Osteoblast (primary cell): ENCODE measurements at regions not wholly inside any gene's neighbourhood (a gene's known extent, or its start where the extent isn't known, plus 50 kb on each side); places are given as distances from the start of the nearest gene placed in this dataset.

Source experiments
- DNase-seq: peaks from one replicate; pipeline ENCODE4 v3.0.0; 2011; ENCODE audit warnings: low spot score, mixed read lengths; ENCODE audit not compliant: insufficient read length; ENCODE audit errors: missing footprints
- H2AFZ ChIP-seq: 2 replicates; pipeline ENCODE4 v1.6.0; 2011; ENCODE audit warnings: mild to moderate bottlenecking, low read length
- H3K27ac ChIP-seq: 2 replicates; pipeline ENCODE4 v1.5.1; 2011; ENCODE audit warnings: mild to moderate bottlenecking, low read depth, low read length, moderate library complexity
- H3K27me3 ChIP-seq: 2 replicates; pipeline ENCODE4 v1.6.0; 2012; ENCODE audit warnings: mild to moderate bottlenecking, control low read depth, inconsistent platforms, low read length, moderate library complexity; ENCODE audit not compliant: insufficient read depth
- H3K36me3 ChIP-seq: 2 replicates; pipeline ENCODE4 v1.5.1; 2011; ENCODE audit warnings: mild to moderate bottlenecking, low read length, control low read depth, moderate library complexity; ENCODE audit not compliant: insufficient read depth
- H3K4me1 ChIP-seq: 2 replicates; pipeline ENCODE4 v1.5.1; 2011; ENCODE audit warnings: mild to moderate bottlenecking, low read length, control low read depth, moderate library complexity; ENCODE audit not compliant: insufficient read depth
- H3K4me2 ChIP-seq: 2 replicates; pipeline ENCODE4 v1.6.0; 2011; ENCODE audit warnings: mild to moderate bottlenecking, low read length; ENCODE audit not compliant: insufficient read depth
- H3K4me3 ChIP-seq: fragments of 200-600 bp; sonication (generic); 3 replicates; pipeline ENCODE4 v1.5.1; 2012; ENCODE audit warnings: mild to moderate bottlenecking, low read length, inconsistent platforms; ENCODE audit not compliant: insufficient read depth
- H3K79me2 ChIP-seq: 2 replicates; pipeline ENCODE4 v1.6.0; 2012; ENCODE audit warnings: mild to moderate bottlenecking, low read length, control low read depth, inconsistent platforms; ENCODE audit not compliant: insufficient read depth
- H3K9me3 ChIP-seq: 2 replicates; pipeline ENCODE4 v1.5.1; 2011; ENCODE audit warnings: low read depth, low read length, control low read depth
- H4K20me1 ChIP-seq: 2 replicates; pipeline ENCODE4 v1.6.0; 2012; ENCODE audit warnings: mild to moderate bottlenecking, low read length, control low read depth; ENCODE audit not compliant: insufficient read depth
- TF ChIP-seq, protein P1 (sequence below): IDR thresholded peaks from 2 replicates; pipeline ENCODE4 v1.5.1; 2011; ENCODE audit warnings: mild to moderate bottlenecking, low read depth, low read length, moderate library complexity; ENCODE audit errors: extremely low read depth

DNA sequence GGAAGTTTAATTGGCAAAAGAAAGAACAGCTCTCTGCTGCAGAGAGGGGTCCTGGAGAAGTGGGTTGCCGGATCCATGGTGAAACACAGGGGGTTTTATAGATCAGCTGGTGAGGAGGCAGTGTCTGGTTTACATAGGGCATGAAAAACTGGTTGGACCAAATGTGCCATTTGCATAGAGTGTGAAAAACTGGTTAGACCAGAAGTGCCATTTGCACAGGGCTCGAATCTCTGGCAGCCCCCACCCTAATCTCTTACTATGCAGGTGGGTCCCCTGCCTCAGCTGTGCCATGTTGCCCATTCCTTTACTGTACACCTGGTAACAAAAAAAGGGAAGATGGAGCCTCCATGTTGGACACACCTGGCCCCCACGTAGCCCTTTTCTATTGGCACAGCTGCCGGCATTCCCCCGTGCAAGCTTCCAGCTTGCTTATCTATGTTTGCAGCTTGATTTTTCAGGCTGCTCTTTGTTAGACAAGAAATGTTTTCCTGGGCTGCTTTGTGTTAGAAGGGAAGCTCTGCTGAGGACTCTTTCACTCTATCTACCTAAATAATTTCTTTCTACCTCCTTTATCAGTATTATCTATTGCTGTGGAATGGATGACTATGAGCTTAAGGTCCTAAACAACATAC, 61.1 kb upstream of the TMEM132D start:
- TF ChIP-seq, protein P1, sequence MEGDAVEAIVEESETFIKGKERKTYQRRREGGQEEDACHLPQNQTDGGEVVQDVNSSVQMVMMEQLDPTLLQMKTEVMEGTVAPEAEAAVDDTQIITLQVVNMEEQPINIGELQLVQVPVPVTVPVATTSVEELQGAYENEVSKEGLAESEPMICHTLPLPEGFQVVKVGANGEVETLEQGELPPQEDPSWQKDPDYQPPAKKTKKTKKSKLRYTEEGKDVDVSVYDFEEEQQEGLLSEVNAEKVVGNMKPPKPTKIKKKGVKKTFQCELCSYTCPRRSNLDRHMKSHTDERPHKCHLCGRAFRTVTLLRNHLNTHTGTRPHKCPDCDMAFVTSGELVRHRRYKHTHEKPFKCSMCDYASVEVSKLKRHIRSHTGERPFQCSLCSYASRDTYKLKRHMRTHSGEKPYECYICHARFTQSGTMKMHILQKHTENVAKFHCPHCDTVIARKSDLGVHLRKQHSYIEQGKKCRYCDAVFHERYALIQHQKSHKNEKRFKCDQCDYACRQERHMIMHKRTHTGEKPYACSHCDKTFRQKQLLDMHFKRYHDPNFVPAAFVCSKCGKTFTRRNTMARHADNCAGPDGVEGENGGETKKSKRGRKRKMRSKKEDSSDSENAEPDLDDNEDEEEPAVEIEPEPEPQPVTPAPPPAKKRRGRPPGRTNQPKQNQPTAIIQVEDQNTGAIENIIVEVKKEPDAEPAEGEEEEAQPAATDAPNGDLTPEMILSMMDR: no peak
- no peak overlapping the region for H2AFZ ChIP-seq
- no peak overlapping the region for H3K4me2 ChIP-seq
- no peaks in the 10 kb centered on the region for H4K20me1 ChIP-seq
- no peaks in the 10 kb centered on the region for H3K4me1 ChIP-seq
- H3K27ac ChIP-seq: no peak overlapping the region
- H3K4me3 ChIP-seq: no peak overlapping the region
- no peaks in the 10 kb centered on the region for H3K27me3 ChIP-seq
- no peak for DNase-seq
- no peaks in the 10 kb centered on the region for H3K36me3 ChIP-seq
- H3K79me2 ChIP-seq: no peaks in the 10 kb centered on the region
- no peaks in the 10 kb centered on the region for H3K9me3 ChIP-seq

DNA sequence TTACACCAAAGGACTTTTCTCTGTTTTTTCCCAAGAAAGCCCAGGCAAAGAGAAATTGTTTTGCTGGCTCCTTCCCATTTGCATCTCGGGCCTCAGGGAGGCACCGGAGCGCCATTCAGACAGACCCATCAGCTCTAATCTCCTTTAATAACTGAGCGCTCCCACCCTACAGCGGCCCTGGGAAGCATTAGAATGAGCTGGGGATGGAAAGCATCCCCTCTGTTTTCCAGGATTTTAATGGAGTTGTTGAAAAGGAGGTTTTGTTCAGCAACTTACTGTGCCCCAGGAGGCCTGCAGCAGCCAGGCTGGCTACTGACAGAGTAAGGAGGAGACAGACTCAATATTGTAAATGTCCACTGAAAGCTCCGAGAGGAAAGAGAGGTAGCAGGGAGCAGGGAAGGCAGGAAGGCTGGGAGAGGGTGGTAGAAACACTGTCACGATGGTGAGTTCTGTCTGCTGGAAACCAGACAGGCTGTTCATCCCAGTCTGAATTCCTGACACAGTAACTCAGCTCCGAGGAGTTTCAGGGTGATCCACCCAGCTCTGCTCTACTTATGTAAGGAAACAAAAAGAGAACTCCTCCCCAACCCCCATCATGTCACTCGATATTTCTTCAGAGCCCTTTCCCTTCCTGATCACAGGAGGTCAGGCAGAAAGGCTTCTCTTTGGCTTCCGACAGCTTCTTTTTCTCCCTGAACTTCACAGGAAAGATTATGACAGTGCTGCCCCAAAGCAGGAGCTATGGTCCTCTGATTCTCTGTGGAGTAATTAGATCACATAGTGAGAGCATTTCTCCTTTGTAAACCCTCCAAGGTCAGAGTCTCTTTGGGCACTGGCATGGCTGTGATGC, 62.5 kb upstream of the TMEM132D start:
- DNase-seq: no peak
- no peak overlapping the region for H3K27ac ChIP-seq
- H3K27me3 ChIP-seq: no peaks in the 10 kb centered on the region
- H2AFZ ChIP-seq: no peak overlapping the region
- H3K4me3 ChIP-seq: no peak overlapping the region
- no peaks in the 10 kb centered on the region for H3K79me2 ChIP-seq
- no peaks in the 10 kb centered on the region for H4K20me1 ChIP-seq
- no peaks in the 10 kb centered on the region for H3K36me3 ChIP-seq
- no peak overlapping the region for H3K4me2 ChIP-seq
- H3K9me3 ChIP-seq: no peaks in the 10 kb centered on the region
- TF ChIP-seq, protein P1: no peak
- no peaks in the 10 kb centered on the region for H3K4me1 ChIP-seq

DNA sequence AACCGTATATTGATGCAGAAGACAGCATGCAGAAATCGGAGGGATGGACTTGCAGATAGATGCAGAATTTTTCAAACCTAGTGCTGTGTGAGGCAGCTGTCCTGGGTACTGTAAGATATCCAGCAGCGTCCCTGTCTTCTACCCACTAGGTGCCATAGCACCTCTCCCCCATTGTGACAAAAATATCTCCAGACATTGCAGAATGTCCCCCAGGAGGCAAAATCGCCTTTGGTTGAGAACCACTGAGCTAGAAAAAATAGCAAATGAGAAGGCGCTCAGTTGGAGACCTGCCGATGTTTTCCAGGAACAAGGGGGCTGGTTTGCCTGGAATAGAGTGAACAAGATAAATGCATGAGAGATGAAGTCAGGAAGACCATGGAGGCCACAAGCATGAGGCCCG, 67.9 kb upstream of the TMEM132D start:
- H3K79me2 ChIP-seq: no peaks in the 10 kb centered on the region
- H3K27ac ChIP-seq: no peak overlapping the region
- DNase-seq: no peak
- no peak overlapping the region for H2AFZ ChIP-seq
- H3K4me2 ChIP-seq: no peak overlapping the region
- H3K27me3 ChIP-seq: no peaks in the 10 kb centered on the region
- H3K9me3 ChIP-seq: peaks cover 3% of the 10 kb centered on the region
- H3K4me3 ChIP-seq: no peak overlapping the region
- H3K36me3 ChIP-seq: no peaks in the 10 kb centered on the region
- no peaks in the 10 kb centered on the region for H4K20me1 ChIP-seq
- H3K4me1 ChIP-seq: no peaks in the 10 kb centered on the region
- TF ChIP-seq, protein P1: no peak

DNA sequence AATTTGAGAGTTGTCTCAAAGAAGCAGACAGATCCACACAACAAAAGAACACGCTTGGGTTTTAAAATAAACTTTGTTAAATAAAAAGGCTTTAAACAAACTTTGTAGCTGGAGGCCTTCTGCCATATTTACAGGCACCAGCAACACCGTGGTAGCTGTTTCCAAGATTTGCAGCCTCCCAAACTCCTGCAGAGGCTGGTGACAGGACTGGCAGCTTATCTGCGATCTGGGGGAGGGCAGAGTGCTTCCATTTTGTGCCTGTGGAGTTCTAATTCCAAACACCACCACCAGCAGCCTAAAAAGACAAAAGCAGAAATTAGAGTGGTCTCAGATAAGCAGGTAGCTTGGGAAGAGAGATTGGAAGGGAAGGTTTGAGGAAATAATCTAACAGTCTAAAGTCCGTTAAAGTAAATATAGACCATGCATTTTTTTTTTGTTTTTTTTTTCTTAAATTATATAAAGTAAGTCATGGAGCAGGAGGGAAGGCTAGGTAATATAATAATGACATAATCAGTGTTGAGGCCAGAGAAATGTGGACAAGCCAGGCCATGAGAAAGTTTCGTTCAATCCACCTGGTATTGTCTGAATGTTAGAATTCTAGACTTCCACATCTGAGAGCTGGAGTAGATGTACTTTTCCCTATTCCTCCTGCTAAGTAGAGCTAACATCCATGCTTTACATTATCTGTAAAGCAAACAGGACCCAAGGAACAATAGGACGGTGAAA, 69.6 kb upstream of the TMEM132D start:
- no peaks in the 10 kb centered on the region for H3K27me3 ChIP-seq

More for the DNA sequence above, 69.6 kb upstream of the TMEM132D start:
- H3K79me2 ChIP-seq: no peaks in the 10 kb centered on the region
- H3K36me3 ChIP-seq: no peaks in the 10 kb centered on the region
- no peak overlapping the region for H3K27ac ChIP-seq
- H3K9me3 ChIP-seq: peaks cover 5% of the 10 kb centered on the region
- no peaks in the 10 kb centered on the region for H4K20me1 ChIP-seq
- TF ChIP-seq, protein P1: no peak
- H3K4me1 ChIP-seq: no peaks in the 10 kb centered on the region
- H2AFZ ChIP-seq: no peak overlapping the region
- H3K4me2 ChIP-seq: no peak overlapping the region
- peak; percentile 43 for DNase-seq
- H3K4me3 ChIP-seq: no peak overlapping the region
